Activated T-cell treated with anti-CD3 and anti-CD28 coated beads for 48 hours (primary cell): ENCODE measurements at regions not wholly inside any gene's neighbourhood (a gene's known extent, or its start where the extent isn't known, plus 50 kb on each side); places are given as distances from the start of the nearest gene placed in this dataset.
A peak's percentile ranks its signal among the peaks of the same experiment; 100 is the strongest.

Source experiments
- DNase-seq: peaks from one replicate; pipeline ENCODE4 v3.0.0-alpha.2; 2020; ENCODE audit warnings: low read depth

- no peak for DNase-seq
Measured at GRCh38 chr18:8458546-8459215, 150.6 kb upstream of the RAB12 start.

- DNase-seq, result no peak
Measured at GRCh38 chr18:8460748-8461147, 148.5 kb upstream of the RAB12 start.

- no peak for DNase-seq
Measured at GRCh38 chr18:8461544-8461943, 147.7 kb upstream of the RAB12 start.

DNA sequence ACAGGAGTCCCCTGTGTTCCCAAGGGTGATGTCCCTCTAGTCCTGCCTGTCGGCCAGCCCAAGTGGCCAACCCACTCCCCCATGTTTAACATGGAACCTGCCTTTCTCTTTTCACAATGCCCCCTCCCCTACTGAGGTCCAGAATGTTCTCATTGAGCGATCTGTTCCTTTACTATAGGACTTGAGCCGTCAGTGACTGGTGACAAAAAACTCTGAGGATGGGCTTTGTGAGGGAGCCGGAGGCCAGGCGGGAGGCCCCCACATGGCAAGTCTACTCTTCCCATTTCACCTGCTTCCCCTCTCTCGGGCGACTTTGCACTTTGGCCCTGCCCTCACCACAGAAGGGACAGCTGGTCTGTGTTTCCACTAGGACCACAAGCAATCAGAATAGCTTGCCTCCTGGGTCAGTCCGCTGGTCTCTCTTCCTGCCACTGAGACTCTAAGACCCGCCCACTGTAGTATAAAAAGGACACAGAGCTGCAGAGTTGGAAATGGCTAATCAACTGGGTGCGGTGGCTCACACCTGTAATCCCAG is 146.5 kb upstream of the RAB12 start:
- DNase-seq, result no peak

GRCh38 chr18:8463791-8464190 is 145.4 kb upstream of the RAB12 start:
- DNase-seq, result no peak

DNA sequence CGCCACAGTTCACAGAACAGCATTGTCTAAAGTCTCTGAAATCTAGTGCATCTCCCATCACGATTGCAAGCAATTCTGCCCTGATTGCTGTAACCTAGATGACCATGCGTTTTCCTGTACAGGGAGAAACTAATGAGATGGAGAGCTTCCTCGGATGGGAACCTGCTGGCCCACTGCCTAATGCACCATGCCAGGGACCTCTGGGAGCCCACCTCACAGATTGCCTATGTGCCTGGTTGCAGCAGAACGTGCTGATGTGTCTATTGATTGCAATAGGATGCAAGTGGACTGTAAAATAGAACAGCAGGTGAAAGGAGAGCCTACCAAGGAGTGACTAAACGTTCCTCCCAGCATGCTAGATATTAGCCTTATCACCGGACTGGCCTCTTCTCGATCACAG is 141.0 kb upstream of the RAB12 start:
- no peak for DNase-seq

DNA sequence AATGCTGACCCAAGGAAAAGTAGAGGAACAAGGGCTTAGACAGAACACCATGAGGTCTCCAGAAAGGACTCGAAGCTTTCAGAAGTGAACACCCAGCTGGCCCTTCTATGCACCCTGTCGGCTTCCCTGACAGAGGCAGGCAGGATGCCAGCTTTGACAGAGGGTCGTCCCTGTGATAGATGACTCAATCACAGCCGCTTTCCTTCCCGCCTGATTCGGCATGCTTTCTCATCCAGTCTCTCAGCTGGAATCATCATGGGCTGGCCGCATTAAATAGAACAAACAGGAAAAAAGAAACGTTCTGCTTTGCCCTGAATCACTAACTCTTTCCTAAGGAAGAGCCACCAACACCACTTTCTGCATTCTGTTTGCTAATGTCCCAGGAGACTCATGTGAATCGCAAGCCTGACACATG is 140.3 kb upstream of the RAB12 start:
- DNase-seq, result no peak

GRCh38 chr18:8469544-8470130 is 139.6 kb upstream of the RAB12 start:
- DNase-seq, result no peak

- DNase-seq, result no peak
Measured at GRCh38 chr18:8471372-8471771, 137.9 kb upstream of the RAB12 start.

- no peak for DNase-seq
Measured at GRCh38 chr18:8474661-8475060, 134.6 kb upstream of the RAB12 start.

DNA sequence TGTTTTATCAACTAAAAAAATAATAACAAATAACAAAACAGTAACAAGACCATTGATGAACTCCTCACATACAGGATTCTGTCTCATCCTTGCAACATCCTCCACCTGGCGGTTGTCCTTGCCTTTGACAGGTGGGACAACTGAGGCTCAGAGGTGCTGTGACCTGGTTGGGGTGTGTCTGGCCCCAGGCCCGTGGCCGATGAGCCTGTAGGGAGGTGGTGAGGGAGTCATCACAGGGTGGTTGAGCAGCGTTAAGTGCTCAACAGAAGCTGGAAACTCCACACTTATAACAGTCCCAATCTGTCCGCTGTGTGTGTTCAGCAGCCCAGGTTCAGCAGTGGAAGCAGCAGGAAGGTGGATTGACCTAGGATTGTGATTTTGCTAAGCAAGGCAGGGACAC is 131.6 kb upstream of the RAB12 start:
- no peak for DNase-seq

DNA sequence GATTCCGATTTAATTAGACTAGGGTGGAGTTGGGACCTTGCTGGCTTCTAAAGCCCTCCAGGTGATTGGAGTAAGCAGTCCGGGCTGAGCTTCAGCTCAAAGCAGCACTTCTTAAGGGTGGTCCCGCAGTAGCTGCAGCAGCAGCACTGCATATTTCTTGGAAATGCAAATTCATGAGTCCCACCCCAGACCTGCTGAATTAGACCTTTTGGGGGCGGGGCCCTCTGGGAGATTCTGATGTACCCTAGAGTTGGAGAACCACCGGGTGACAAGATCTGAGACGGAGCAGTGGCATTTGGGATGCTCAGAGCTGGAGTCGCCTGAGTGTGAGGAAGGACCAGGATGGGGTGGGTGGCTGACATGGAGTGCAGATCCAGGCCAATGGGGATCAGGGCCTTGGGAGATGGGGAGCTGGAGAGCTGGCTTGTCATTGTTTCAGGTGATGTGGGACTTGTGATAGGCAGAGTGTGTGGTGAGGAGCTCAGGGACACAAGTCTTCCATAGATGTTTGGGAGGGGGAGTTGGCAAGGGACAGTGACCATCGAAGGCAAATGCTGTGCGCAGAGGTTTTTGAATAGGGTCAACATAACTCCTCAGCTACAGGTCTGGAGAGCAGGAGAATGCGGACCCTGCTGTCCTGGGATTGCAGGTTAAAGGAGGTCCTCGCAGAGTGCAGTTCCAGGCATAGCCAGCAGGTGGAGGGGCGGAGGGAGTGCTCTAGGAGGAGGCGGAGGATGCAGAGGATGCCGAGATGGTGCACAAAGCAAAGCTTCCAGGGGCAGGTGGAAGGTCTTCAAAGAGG is 130.9 kb upstream of the RAB12 start:
- DNase-seq, result peak; percentile 48

GRCh38 chr18:8478968-8479370 is 130.3 kb upstream of the RAB12 start:
- no peak for DNase-seq

DNA sequence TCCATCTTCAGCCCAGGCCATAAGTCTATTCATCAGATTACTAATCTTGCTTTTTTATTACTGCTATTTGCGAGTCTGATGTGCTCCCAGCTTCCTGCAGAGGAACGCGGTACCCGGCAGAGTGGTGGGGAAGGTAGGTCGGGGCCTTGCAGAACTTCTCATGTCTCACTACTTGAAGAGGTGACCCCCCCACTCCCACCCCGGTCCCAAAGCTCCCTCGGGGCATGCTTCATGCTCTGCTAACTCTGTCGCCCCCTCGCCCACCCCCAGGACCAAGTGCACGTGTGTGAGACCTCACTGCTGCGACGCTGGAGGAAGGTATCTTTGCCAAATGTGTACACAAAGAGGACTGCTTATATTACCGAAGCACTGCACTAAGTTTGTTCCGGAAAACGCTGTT is 129.4 kb upstream of the RAB12 start:
- DNase-seq, result no peak

GRCh38 chr18:8480506-8481328 is 128.5 kb upstream of the RAB12 start:
- DNase-seq, result no peak

DNA sequence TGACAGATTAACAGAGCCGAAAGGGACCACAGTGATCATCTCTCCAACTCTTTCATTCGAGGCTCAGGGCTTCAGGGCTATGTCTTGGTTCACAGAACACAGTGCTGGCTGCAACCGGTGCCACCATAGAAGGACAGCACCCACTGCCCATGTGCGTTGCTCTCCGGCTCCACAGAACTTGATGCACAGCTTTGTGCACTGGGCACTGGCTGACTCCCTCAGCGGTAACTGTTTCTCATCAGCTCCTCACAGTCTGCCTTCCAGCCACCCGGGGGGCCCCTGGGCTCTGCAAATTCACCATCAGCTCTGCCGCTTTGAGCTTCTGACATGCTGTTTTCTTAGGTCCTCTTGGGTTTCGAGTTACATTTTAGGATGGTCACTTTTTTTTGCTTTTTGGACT is 124.3 kb upstream of the RAB12 start:
- no peak for DNase-seq

- no peak for DNase-seq
Measured at GRCh38 chr18:8489761-8490160, 119.5 kb upstream of the RAB12 start.

DNA sequence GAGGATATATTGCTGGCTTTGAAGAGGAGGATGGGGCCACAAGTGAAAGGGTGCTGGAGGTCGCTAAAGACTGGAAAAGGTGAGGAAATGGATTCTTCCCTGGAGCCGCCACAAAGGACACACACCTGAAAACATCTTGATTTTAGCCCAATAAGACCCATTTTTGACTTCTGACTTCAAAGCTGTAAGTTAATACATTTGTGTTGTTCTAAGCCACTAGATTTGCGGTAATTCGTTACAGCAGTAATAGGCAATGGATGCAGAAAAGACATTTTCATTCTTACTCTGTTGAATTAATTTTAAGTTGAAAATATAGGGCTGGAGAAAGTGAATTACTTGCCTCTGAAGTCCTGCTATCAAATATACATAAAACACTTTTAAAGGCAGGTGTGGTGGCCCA is 117.7 kb upstream of the RAB12 start:
- no peak for DNase-seq

GRCh38 chr18:8493141-8493540 is 116.1 kb upstream of the RAB12 start:
- no peak for DNase-seq

GRCh38 chr18:8496186-8496585 is 113.1 kb upstream of the RAB12 start:
- no peak for DNase-seq

DNA sequence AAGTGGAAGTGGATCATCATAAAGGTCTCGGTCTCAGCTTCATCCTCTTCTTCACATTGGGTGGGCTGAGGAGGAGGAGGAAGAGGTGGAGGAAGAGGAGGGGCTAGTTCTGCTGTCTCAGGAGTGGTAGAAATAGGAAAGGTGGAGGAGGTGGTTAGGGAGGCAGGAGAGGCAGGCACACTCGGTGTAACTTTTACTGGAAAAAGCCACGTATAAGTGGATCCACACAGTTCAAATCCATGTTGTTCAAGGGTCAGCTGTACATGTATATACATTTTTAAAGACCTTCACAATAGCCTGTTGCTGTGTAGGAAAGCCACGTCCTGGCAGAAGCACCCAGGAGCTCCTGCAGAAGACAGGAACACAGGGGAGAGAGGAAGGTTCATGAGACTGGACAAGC is 110.3 kb upstream of the RAB12 start:
- DNase-seq, result no peak
